Pancreas (tissue), 10 donors: ENCODE measurements at regions not wholly inside any gene's neighbourhood (a gene's known extent, or its start where the extent isn't known, plus 50 kb on each side); places are given as distances from the start of the nearest gene placed in this dataset.

ENCODE experiments used
- ATAC-seq, 4 donors: fragments of 200-7000 bp; cut with Tn5 transposase; one replicate each; pipeline versions ENCODE4 v1.8.0 to v1.9.1; 2020; ENCODE audit warnings: mild to moderate bottlenecking in 4 of 4, moderate library complexity in 4 of 4
- DNase-seq, 6 donors: peaks; one replicate each; pipeline ENCODE4 v3.0.0-alpha.2; 2020
- FAIRE-seq: peaks from 2 replicates; lab custom pipeline; 2012; peaks lifted over from hg19 to GRCh38; lab: Jason Lieb, UNC
- H3K27ac ChIP-seq, 4 donors: fragments of 200-600 bp; sonication (generic); 1 replicate in 3 of 4; 2 replicates in 1 of 4; pipeline versions ENCODE4 v1.5.0 to v1.8.0; 2020
- H3K27me3 ChIP-seq, 4 donors: fragments of 200-600 bp; one replicate each; pipeline ENCODE4 v1.8.0; 2021
- H3K36me3 ChIP-seq, 3 donors: fragments of 200-600 bp; sonication (generic) in 1 of 3; one replicate each; pipeline versions ENCODE4 v1.5.0 to v1.8.0; 2020 to 2021
- H3K4me1 ChIP-seq, 3 donors: fragments of 200-600 bp; one replicate each; pipeline ENCODE4 v1.8.0; 2021
- H3K4me3 ChIP-seq, 4 donors: fragments of 200-600 bp; sonication (generic) in 2 of 4; one replicate each; pipeline versions ENCODE4 v1.5.0 to v1.8.0; 2020 to 2021
- H3K9me3 ChIP-seq, 4 donors: fragments of 200-600 bp; one replicate each; pipeline ENCODE4 v1.8.0; 2021
- WGBS, 2 donors: extraction: QIAGEN DNeasy Blood & Tissue Kit; methylation state at CpG; one replicate each; pipeline ENCODE4 v1.1.7; 2013; 5-methylcytosine and 5-hydroxymethylcytosine counted together
- intact Hi-C, 3 donors: fragments of 100-400 bp; cut with DNase I; formaldehyde crosslinking; loops; one replicate each; pipeline versions ENCODE4 v1.11.1 to v1.14.2; 2022
- TF ChIP-seq, protein P1 (sequence below), 4 donors: fragments of 200-600 bp; sonication (generic) in 3 of 4; IDR thresholded peaks; one replicate each; pipeline versions ENCODE4 v1.5.0 to v1.8.0; 2021; ENCODE audit warnings: antibody characterized with exemption in 4 of 4
- donor health status: healthy with polysubstance abuse.
- donor health status: DM: no; HTN: no; CAD: no; lungs with moderate emphysema.
- donor health status: DM: no; HTN: no; CAD: no.
- donor health status: control.
- donor health status: control.
- donor health status: Bipolar disorder and iron deficiency.
- donor health status: DM: yes; HTN: yes; CAD: no.
- donor health status: DM: no; HTN: no; CAD: no.
- donor health status: DM: no; HTN: no; CAD: no.
- donor health status: DM: yes; HTN: yes; CAD: no.

DNA sequence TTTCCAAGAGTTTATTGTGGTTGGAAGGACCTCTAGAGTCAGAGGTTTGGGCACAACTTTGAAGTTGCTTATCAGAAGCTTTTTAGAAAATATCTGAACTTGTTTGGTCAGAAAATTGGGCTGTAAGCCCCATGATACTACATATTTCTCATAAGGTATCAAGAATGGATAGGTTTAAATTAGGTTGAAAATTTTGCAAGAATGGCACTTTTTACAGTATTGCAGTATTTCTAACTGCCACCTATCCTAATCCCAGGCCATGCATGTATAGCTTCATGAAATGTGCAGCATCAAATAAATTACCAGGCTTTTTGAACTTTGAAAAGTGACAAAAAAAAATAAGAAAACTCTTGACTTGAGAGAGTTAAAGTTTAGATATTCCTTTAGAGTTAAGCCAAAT lies 367.2 kb downstream of the FIGN start:
- no peak overlapping the region for H3K4me3 ChIP-seq
- DNase-seq (no peak), FAIRE-seq (no peak), ATAC-seq (no peak)
- intact Hi-C loops = no loop called here
- no peaks in the 10 kb centered on the region for H3K4me1 ChIP-seq
- H3K27me3 ChIP-seq = no peaks in the 10 kb centered on the region
- H3K36me3 ChIP-seq = no peaks in the 10 kb centered on the region
- no peaks in the 10 kb centered on the region for H3K9me3 ChIP-seq
- TF ChIP-seq, protein P1, sequence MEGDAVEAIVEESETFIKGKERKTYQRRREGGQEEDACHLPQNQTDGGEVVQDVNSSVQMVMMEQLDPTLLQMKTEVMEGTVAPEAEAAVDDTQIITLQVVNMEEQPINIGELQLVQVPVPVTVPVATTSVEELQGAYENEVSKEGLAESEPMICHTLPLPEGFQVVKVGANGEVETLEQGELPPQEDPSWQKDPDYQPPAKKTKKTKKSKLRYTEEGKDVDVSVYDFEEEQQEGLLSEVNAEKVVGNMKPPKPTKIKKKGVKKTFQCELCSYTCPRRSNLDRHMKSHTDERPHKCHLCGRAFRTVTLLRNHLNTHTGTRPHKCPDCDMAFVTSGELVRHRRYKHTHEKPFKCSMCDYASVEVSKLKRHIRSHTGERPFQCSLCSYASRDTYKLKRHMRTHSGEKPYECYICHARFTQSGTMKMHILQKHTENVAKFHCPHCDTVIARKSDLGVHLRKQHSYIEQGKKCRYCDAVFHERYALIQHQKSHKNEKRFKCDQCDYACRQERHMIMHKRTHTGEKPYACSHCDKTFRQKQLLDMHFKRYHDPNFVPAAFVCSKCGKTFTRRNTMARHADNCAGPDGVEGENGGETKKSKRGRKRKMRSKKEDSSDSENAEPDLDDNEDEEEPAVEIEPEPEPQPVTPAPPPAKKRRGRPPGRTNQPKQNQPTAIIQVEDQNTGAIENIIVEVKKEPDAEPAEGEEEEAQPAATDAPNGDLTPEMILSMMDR (IDR thresholded peaks at IDR 0.05) = no peak
- no peak overlapping the region for H3K27ac ChIP-seq

DNA sequence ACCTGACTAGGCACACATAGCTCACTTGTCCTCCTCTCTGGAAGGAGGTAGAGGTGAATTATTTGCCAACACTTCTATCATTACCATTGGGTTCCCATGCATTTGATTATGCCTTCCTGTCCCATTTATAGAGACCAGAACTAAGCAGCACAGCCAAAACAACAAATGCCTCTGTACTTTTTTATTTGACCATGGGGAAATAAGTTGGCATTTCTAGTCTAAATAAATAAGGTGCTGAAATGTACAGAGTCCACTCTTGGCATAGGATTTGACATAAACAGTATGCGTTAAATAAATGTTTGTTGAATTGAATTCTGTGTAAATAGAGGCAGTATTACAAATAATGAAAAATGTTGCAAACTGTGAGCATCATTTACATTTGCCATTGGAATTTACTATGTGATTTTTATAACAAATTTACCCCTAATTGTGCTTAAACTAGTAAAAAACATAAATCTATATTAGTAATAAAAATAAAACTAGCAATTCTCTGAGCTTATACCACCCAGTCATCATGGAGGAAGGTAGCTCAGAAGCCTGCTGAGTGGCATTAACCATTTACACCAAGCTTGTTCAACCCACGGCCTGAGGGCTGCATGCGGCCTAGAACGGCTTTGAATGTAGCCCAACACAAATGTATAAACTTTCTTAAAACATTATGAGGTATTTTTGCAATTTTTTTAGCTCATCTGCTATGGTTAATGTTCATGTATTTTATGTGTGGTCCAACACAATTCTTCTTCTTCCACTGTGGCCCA lies 367.8 kb downstream of the FIGN start:
- FAIRE-seq (no peak), DNase-seq (no peak), ATAC-seq (no peak)
- H3K27me3 ChIP-seq = no peaks in the 10 kb centered on the region
- no peak overlapping the region for H3K4me3 ChIP-seq
- no peaks in the 10 kb centered on the region for H3K36me3 ChIP-seq
- H3K9me3 ChIP-seq = no peaks in the 10 kb centered on the region
- intact Hi-C loops = no loop called here
- WGBS, 2 donors = 85 to 87% methylated on average over 4 of the region's 4 CpGs
- H3K27ac ChIP-seq = no peak overlapping the region
- no peaks in the 10 kb centered on the region for H3K4me1 ChIP-seq
- TF ChIP-seq, protein P1 (IDR thresholded peaks at IDR 0.05) = no peak

DNA sequence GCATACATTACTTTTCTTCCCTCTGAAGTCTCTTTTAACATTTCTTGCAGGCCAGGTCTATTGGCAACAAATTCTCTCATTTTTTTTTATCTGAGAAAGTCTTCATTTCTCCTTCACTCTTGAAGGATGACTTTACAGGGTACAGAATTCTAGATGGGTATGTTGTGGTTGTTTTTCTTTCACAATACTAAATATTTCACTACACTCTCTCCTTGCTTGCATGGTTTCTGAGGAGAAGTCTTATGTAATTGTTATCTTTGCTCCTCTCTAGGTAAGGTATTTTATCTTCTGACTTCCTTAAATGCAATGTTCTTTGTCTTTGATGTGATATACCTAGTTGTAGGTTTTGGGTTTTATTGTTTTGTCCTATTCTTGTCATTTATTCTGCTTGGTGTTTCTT lies 371.1 kb downstream of the FIGN start:
- Histone ChIP-seq H3K27ac (no peak overlapping the region), H3K4me3 (no peak overlapping the region), H3K9me3 (no peaks in the 10 kb centered on the region), H3K27me3 (no peaks in the 10 kb centered on the region), H3K36me3 (no peaks in the 10 kb centered on the region), H3K4me1 (no peaks in the 10 kb centered on the region)
- no peak for DNase-seq
- intact Hi-C loops = no loop called here
- FAIRE-seq = no peak
- no peak for ATAC-seq
- TF ChIP-seq, protein P1 (IDR thresholded peaks at IDR 0.05) = no peak

DNA sequence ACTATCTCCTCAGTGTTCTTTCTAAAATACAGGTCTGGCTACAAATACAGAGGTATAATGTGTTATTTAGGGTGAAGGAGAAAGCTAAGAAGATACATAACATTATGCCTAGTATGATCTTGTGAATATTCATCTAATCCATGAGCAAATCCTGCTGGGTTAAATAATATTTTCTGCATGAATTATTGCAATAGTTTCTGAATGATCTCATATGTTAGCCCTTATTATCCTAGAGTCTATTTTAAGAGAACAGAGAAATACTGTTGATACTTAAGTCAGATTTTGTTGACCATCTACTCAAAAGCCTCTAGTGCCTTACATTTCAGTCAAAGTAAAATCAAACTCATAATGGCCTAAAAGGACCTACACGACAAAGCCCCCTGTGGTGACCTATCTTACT lies 382.3 kb downstream of the FIGN start:
- intact Hi-C loops = no loop called here
- TF ChIP-seq, protein P1 (IDR thresholded peaks at IDR 0.05) = no peak
- Histone ChIP-seq H3K27me3 (no peaks in the 10 kb centered on the region), H3K9me3 (no peaks in the 10 kb centered on the region), H3K4me3 (no peak overlapping the region), H3K27ac (no peak overlapping the region), H3K36me3 (no peaks in the 10 kb centered on the region), H3K4me1 (no peaks in the 10 kb centered on the region)
- FAIRE-seq (no peak), ATAC-seq (no peak), DNase-seq (no peak)
- WGBS, 2 donors = 79 to 89% methylated on average over 1 of the region's 1 CpG

DNA sequence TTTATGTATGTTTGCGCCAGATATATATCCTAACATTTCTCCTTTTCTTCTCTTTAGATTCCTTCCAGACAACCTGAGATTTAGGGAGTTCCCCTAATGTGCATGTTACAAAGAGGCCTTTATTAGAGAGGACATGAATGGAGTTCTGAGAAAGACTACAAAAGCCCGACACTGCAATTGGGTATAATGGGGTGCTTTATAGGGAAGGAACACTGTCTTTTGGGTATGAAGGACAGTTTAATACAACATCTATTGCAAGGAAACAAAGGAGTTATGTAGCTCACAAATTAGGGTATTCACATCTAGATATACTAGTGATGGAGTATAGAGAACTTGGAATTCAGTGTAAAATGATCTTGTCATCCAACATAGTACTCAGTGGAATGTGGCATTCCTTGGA lies 383.8 kb downstream of the FIGN start:
- H3K4me3 ChIP-seq = no peak overlapping the region
- H3K27me3 ChIP-seq = no peaks in the 10 kb centered on the region
- no peaks in the 10 kb centered on the region for H3K4me1 ChIP-seq
- TF ChIP-seq, protein P1 (IDR thresholded peaks at IDR 0.05) = no peak
- FAIRE-seq (no peak), ATAC-seq (no peak), DNase-seq (no peak)
- no peaks in the 10 kb centered on the region for H3K9me3 ChIP-seq
- H3K27ac ChIP-seq = no peak overlapping the region
- intact Hi-C loops = no loop called here
- no peaks in the 10 kb centered on the region for H3K36me3 ChIP-seq
- 89 to 94% methylated on average over 2 of the region's 2 CpGs for WGBS, 2 donors
